ENCODE measurements at regions not wholly inside any gene's neighbourhood (a gene's known extent, or its start where the extent isn't known, plus 50 kb on each side); places are given as distances from the start of the nearest gene placed in this dataset.

DNA sequence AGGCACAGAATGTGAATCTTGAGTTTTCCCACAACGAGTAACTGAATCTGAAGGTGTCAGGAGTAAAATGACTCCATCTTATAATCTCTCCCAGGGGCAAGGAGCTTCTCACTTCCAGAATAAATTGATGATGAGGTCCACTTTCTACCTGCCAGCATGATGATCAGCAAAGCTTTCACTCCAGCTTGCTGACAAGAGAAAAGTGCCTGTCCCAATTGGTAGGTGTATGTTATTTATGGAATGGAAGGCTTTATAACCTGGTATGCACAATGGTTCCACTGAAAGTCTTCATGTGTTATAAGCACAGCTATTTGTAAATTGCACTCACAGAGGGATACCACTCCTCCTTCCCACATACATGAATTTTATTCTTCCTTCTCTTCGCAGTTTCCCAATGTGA, 401.0 kb upstream of the UBE2E3 start:
- TF ChIP-seq, protein P1, sequence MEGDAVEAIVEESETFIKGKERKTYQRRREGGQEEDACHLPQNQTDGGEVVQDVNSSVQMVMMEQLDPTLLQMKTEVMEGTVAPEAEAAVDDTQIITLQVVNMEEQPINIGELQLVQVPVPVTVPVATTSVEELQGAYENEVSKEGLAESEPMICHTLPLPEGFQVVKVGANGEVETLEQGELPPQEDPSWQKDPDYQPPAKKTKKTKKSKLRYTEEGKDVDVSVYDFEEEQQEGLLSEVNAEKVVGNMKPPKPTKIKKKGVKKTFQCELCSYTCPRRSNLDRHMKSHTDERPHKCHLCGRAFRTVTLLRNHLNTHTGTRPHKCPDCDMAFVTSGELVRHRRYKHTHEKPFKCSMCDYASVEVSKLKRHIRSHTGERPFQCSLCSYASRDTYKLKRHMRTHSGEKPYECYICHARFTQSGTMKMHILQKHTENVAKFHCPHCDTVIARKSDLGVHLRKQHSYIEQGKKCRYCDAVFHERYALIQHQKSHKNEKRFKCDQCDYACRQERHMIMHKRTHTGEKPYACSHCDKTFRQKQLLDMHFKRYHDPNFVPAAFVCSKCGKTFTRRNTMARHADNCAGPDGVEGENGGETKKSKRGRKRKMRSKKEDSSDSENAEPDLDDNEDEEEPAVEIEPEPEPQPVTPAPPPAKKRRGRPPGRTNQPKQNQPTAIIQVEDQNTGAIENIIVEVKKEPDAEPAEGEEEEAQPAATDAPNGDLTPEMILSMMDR (IDR thresholded peaks at IDR 0.05; ENCODE audit: extremely low read depth, insufficient read depth, missing control alignments) = no peak
- DNase-seq (ENCODE audit: low spot score) = no peak
- in situ Hi-C loops (cut with MboI; ENCODE audit: low pct_unique_long_range_greater_than_20kb, low sequenced_read_pairs, unreplicated experiment) = no loop called here

DNA sequence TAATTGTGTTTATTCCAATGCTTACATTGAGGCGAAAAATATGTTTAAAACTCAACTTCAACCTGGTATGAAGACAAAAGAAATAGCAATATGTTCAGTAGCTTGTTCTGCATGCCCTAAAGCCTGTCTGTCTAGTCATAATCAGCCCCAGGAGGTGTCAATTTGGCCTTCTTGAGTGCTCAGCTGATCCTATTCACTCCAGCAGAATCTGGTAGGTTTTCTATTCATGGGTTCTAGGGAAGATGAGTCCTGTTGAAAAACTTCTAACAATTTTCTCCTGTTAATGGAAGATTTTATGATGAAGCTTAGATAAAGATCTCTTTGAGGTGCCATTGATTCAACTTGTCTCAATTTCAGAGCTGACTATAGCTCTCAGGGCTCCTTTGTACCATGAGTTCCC, 402.0 kb upstream of the UBE2E3 start:
- no peak for DNase-seq (ENCODE audit: low spot score)
- TF ChIP-seq, protein P1 (IDR thresholded peaks at IDR 0.05; ENCODE audit: extremely low read depth, insufficient read depth, missing control alignments) = no peak
- in situ Hi-C loops (cut with MboI; ENCODE audit: low pct_unique_long_range_greater_than_20kb, low sequenced_read_pairs, unreplicated experiment) = no loop called here

DNA sequence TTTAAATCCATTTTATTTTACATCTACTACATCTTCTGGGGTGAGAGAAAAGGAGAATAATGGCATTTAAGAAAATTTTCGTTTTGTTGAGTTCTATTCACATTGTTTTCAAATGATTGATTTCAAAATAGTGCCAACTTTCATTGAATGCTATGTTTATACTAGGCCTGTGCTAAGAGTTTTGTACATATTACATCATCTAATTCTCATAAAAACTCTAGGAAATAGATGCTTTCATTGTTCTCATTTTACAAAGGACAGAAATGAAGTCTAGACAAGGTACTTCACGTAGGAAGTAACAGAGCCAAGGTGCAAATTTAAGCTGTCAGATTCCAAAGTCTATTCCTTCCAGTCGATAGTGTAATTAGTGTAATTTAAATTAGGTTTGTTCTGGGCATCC, 402.8 kb upstream of the UBE2E3 start:
- in situ Hi-C loops (cut with MboI; ENCODE audit: low pct_unique_long_range_greater_than_20kb, low sequenced_read_pairs, unreplicated experiment) = no loop called here

DNA sequence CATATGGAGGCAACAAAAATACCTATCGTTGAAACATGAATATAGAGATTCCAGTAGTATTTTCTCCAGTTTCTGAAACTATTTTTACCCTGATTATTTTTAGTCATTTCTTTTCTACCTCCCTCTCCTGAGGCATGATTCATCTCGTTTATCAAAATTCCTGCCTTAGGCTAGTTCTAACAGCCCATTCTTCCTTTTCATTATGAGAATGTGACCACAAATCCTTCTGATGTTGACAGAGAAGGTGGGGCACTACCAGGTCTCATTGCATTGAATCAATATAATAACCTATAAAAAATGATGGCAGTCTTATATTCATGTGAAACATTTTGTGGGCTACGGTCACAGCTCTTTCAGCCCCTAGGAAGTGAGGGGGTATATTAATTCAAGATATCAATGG, 406.5 kb upstream of the UBE2E3 start:
- no peak for DNase-seq (ENCODE audit: low spot score)
- in situ Hi-C loops (cut with MboI; ENCODE audit: low pct_unique_long_range_greater_than_20kb, low sequenced_read_pairs, unreplicated experiment) = no loop called here

More for the DNA sequence above, 402.8 kb upstream of the UBE2E3 start:
- TF ChIP-seq, protein P1 (IDR thresholded peaks at IDR 0.05; ENCODE audit: extremely low read depth, insufficient read depth, missing control alignments) = no peak
- no peak for DNase-seq (ENCODE audit: low spot score)

DNA sequence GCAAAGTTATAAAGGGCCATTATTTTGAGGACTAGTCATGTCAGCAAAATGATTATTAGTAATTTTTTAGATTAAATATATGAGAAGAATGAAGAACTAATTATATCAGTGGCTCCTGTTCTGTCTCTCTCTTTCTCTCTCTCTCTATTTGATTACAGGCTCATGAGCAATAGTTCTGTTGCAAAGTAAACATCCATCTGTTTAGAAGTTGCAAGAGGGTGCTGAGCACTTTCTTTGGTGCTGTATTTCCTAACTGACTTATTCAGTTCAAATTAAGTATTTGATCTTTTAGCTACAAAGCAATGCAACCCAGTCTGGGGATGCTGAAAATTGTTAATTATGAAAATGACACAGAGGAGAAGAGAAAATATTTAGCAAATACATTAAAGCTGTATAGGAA, 408.1 kb upstream of the UBE2E3 start:
- in situ Hi-C loops (cut with MboI; ENCODE audit: low pct_unique_long_range_greater_than_20kb, low sequenced_read_pairs, unreplicated experiment) = no loop called here
- TF ChIP-seq, protein P1 (IDR thresholded peaks at IDR 0.05; ENCODE audit: extremely low read depth, insufficient read depth, missing control alignments) = no peak
- no peak for DNase-seq (ENCODE audit: low spot score)

More for the DNA sequence above, 406.5 kb upstream of the UBE2E3 start:
- TF ChIP-seq, protein P1 (IDR thresholded peaks at IDR 0.05; ENCODE audit: extremely low read depth, insufficient read depth, missing control alignments) = no peak

DNA sequence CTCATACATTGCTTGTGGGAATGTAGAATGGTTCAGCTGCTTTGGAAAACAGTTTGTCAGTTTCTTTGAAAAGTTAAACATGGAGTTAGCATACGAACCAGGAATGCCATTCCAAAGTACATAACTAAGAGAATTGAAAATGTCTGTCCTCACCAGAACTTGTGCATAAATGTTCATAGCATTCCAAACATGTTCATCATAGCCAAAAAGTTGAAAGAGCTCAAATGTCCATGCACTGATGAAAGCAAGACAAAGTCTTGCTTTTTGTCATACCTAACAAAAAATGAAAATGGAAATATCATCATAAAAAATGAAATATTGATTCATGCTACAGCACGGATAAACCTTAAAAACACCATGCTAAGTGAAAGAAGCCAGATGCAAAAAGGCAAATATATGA, 408.8 kb upstream of the UBE2E3 start:
- TF ChIP-seq, protein P1 (IDR thresholded peaks at IDR 0.05; ENCODE audit: extremely low read depth, insufficient read depth, missing control alignments) = no peak
- no peak for DNase-seq (ENCODE audit: low spot score)
- in situ Hi-C loops (cut with MboI; ENCODE audit: low pct_unique_long_range_greater_than_20kb, low sequenced_read_pairs, unreplicated experiment) = no loop called here

DNA sequence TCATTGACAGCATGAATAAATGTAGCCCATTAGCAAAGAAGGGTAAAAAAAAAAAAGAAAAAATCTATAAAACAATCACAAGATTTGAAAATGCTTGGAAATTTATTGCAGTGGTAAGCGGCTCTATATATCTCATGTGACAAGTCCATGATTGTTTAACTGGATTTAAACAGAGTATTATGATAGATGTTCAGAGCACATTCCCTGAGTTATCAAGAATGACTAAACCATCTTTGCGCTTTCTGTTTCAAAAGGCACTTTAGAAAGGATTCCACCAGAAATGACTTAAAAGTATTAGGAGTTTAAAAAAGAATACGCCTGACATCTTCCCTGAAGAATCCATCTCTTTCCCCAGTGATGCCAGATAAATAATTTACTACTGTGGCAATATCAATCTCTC, 409.5 kb upstream of the UBE2E3 start:
- TF ChIP-seq, protein P1 (IDR thresholded peaks at IDR 0.05; ENCODE audit: extremely low read depth, insufficient read depth, missing control alignments) = no peak
- in situ Hi-C loops (cut with MboI; ENCODE audit: low pct_unique_long_range_greater_than_20kb, low sequenced_read_pairs, unreplicated experiment) = no loop called here
- DNase-seq (ENCODE audit: low spot score) = no peak
